Testis (tissue), 2 donors: ENCODE measurements at regions not wholly inside any gene's neighbourhood (a gene's known extent, or its start where the extent isn't known, plus 50 kb on each side); places are given as distances from the start of the nearest gene placed in this dataset.

Experiments
- DNase-seq: peaks from one replicate; pipeline ENCODE4 v3.0.0-alpha.2; 2019
- H3K27ac ChIP-seq, 2 donors: fragments of 200-600 bp; sonication (generic); one replicate each; pipeline ENCODE4 v1.5.1; 2019
- H3K27me3 ChIP-seq: fragments of 200-600 bp; sonication (generic); one replicate; pipeline ENCODE4 v1.5.1; 2019
- H3K36me3 ChIP-seq: fragments of 200-600 bp; sonication (generic); one replicate; pipeline ENCODE4 v1.5.1; 2017; ENCODE audit warnings: low read depth; ENCODE audit errors: missing control alignments
- H3K4me1 ChIP-seq: fragments of 200-600 bp; sonication (generic); one replicate; pipeline ENCODE4 v1.5.1; 2019
- H3K4me3 ChIP-seq, 2 donors: fragments of 200-600 bp; sonication (generic); one replicate each; pipeline ENCODE4 v1.5.1; 2017 to 2019
- H3K9me3 ChIP-seq: fragments of 200-600 bp; sonication (generic); one replicate; pipeline ENCODE4 v1.5.1; 2017
- CTCF ChIP-seq, 3 experiments: fragments of 450-650 bp in 2 of 3; fragments of 200-600 bp in 1 of 3; sonication (generic) in 1 of 3; IDR thresholded peaks; one replicate each; pipeline ENCODE4 v1.5.1; 2016 to 2019; ENCODE audit warnings: antibody characterized with exemption in 3 of 3, mild to moderate bottlenecking in 2 of 3, moderate library complexity in 1 of 3
- POLR2A ChIP-seq: fragments of 450-650 bp; IDR thresholded peaks from one replicate; pipeline ENCODE4 v1.6.1; 2017; ENCODE audit warnings: antibody characterized with exemption, mild to moderate bottlenecking, moderate library complexity
- WGBS, 2 donors: methylation state at CpG; one replicate each; pipeline ENCODE4 v1.1.5; 2018; 5-methylcytosine and 5-hydroxymethylcytosine counted together
- intact Hi-C: fragments of 100-400 bp; cut with DNase I; formaldehyde crosslinking; loops from one replicate; pipeline ENCODE4 v1.15.1; 2023; ENCODE audit warnings: low total_unique reads

- no peaks in the 10 kb centered on the region for H3K4me1 ChIP-seq
- H3K9me3 ChIP-seq: no peaks in the 10 kb centered on the region
- H3K27me3 ChIP-seq: no peaks in the 10 kb centered on the region
- no peak overlapping the region for H3K27ac ChIP-seq
- intact Hi-C loops: no loop called here
- H3K36me3 ChIP-seq: no peaks in the 10 kb centered on the region
- DNase-seq: no peak
- TF ChIP-seq POLR2A (no peak), CTCF (IDR thresholded peaks at IDR 0.05) (no peak)
- no peak overlapping the region for H3K4me3 ChIP-seq
- WGBS, 2 donors: 86 to 90% methylated on average over 4 of the region's 4 CpGs
Observed at GRCh38 chr2:236876642-236877041, 209.0 kb upstream of the COPS8 start.

GRCh38 chr2:236877972-236878371, 207.7 kb upstream of the COPS8 start:
- WGBS, 2 donors: 98% methylated on average over 2 of the region's 2 CpGs
- Histone ChIP-seq H3K27ac (no peak overlapping the region), H3K4me1 (no peaks in the 10 kb centered on the region), H3K9me3 (no peaks in the 10 kb centered on the region), H3K27me3 (no peaks in the 10 kb centered on the region), H3K36me3 (no peaks in the 10 kb centered on the region), H3K4me3 (no peak overlapping the region)
- intact Hi-C loops: no loop called here
- no peak for TF ChIP-seq CTCF (IDR thresholded peaks at IDR 0.05)
- TF ChIP-seq POLR2A: no peak
- no peak for DNase-seq

- Histone ChIP-seq H3K36me3 (no peaks in the 10 kb centered on the region), H3K9me3 (no peaks in the 10 kb centered on the region), H3K4me3 (no peak overlapping the region), H3K27ac (no peak overlapping the region), H3K4me1 (no peaks in the 10 kb centered on the region), H3K27me3 (no peaks in the 10 kb centered on the region)
- intact Hi-C loops: no loop called here
- no peak for TF ChIP-seq CTCF (IDR thresholded peaks at IDR 0.05)
- no peak for TF ChIP-seq POLR2A
- WGBS, 2 donors: 85 to 90% methylated on average over 3 of the region's 3 CpGs
- DNase-seq: no peak
Observed at GRCh38 chr2:236879416-236879963, 206.2 kb upstream of the COPS8 start.

- TF ChIP-seq POLR2A (no peak), CTCF (IDR thresholded peaks at IDR 0.05) (no peak)
- Histone ChIP-seq H3K9me3 (no peaks in the 10 kb centered on the region), H3K27ac (no peak overlapping the region), H3K4me3 (no peak overlapping the region), H3K36me3 (no peaks in the 10 kb centered on the region), H3K4me1 (no peaks in the 10 kb centered on the region), H3K27me3 (no peaks in the 10 kb centered on the region)
- no peak for DNase-seq
- intact Hi-C loops: no loop called here
- whole genome bisulfite sequencing, 2 donors: 64 to 97% methylated on average over 2 of the region's 2 CpGs
Observed at GRCh38 chr2:236882074-236882473, 203.6 kb upstream of the COPS8 start.

- 92% methylated on average over 7 of the region's 7 CpGs for WGBS, 2 donors
Observed at GRCh38 chr2:236882930-236883329, 202.8 kb upstream of the COPS8 start.

More at GRCh38 chr2:236882930-236883329, 202.8 kb upstream of the COPS8 start:
- intact Hi-C loops: no loop called here
- no peak for DNase-seq
- H3K27ac ChIP-seq: no peak overlapping the region
- H3K4me1 ChIP-seq: no peaks in the 10 kb centered on the region
- H3K36me3 ChIP-seq: no peaks in the 10 kb centered on the region
- TF ChIP-seq POLR2A (no peak), CTCF (IDR thresholded peaks at IDR 0.05) (no peak)
- no peaks in the 10 kb centered on the region for H3K27me3 ChIP-seq
- no peaks in the 10 kb centered on the region for H3K9me3 ChIP-seq
- no peak overlapping the region for H3K4me3 ChIP-seq
